OCI-LY7 (cell line): ENCODE measurements at regions not wholly inside any gene's neighbourhood (a gene's known extent, or its start where the extent isn't known, plus 50 kb on each side); places are given as distances from the start of the nearest gene placed in this dataset.

Experiments
- BruUV-seq: library from RNA; stranded (reverse); fragments of 400-500 nt; replicated peaks from 2 replicates; lab custom pipeline; 2021; lab: Mats Ljungman, UMichigan
- CTCF ChIA-PET: fragments of 300-600 bp; sonication (Branson Sonifier 250); formaldehyde crosslinking; loops from one replicate; lab custom pipeline; 2022; ENCODE audit warnings: antibody characterized with exemption; ENCODE audit not compliant: unreplicated experiment; lab: Charles Lee
- POLR2A ChIA-PET: fragments of 300-600 bp; sonication (Branson Sonifier 250); formaldehyde crosslinking; loops from one replicate; lab custom pipeline; 2022; ENCODE audit warnings: antibody characterized with exemption; lab: Charles Lee
- DNase-seq: peaks from one replicate; pipeline ENCODE4 v3.0.0-alpha.2; 2015; ENCODE audit warnings: low spot score
- H2AFZ ChIP-seq: fragments of 200-600 bp; sonication (generic), shearing (Covaris generic); 2 replicates; pipeline ENCODE4 v1.6.1; 2014; ENCODE audit warnings: mild to moderate bottlenecking, antibody characterized with exemption, low read length, moderate library complexity
- H3K27ac ChIP-seq: fragments of 200-600 bp; sonication (generic); 2 replicates; pipeline ENCODE4 v1.5.1; 2014; ENCODE audit warnings: mixed run types, low read depth, mild to moderate bottlenecking, moderate library complexity, low read length, inconsistent platforms; ENCODE audit not compliant: poor library complexity, severe bottlenecking
- H3K36me3 ChIP-seq: fragments of 200-600 bp; sonication (generic); 2 replicates; pipeline ENCODE4 v1.6.1; 2014; ENCODE audit warnings: mild to moderate bottlenecking, antibody characterized with exemption, low read length, moderate library complexity, mixed read lengths; ENCODE audit not compliant: insufficient read depth
- H3K4me1 ChIP-seq: fragments of 200-600 bp; sonication (generic); 2 replicates; pipeline ENCODE4 v1.5.1; 2014; ENCODE audit warnings: mild to moderate bottlenecking, low read length; ENCODE audit not compliant: insufficient read depth, poor library complexity, severe bottlenecking
- H3K4me2 ChIP-seq: fragments of 200-600 bp; sonication (generic); 2 replicates; pipeline ENCODE4 v1.6.1; 2014; ENCODE audit warnings: mild to moderate bottlenecking, low read length
- H3K4me3 ChIP-seq: fragments of 200-600 bp; sonication (generic); 2 replicates; pipeline ENCODE4 v1.5.1; 2014; ENCODE audit warnings: mild to moderate bottlenecking, low read depth, low read length; ENCODE audit not compliant: poor library complexity, severe bottlenecking
- H3K79me2 ChIP-seq: fragments of 200-600 bp; sonication (generic); 2 replicates; pipeline ENCODE4 v1.6.1; 2016; ENCODE audit warnings: low read depth, mild to moderate bottlenecking, low read length, moderate library complexity, mixed read lengths; ENCODE audit not compliant: insufficient read depth
- H3K9me2 ChIP-seq: fragments of 200-600 bp; sonication (generic); 2 replicates; pipeline ENCODE4 v1.6.1; 2016; ENCODE audit warnings: mild to moderate bottlenecking, low read length, mixed read lengths; ENCODE audit not compliant: insufficient read depth
- H3K9me3 ChIP-seq: fragments of 200-600 bp; sonication (generic); 2 replicates; pipeline ENCODE4 v1.6.1; 2014; ENCODE audit warnings: mild to moderate bottlenecking, mixed run types, low read length, mixed read lengths
- H4K20me1 ChIP-seq: fragments of 200-600 bp; sonication (generic); 2 replicates; pipeline ENCODE4 v1.6.1; 2014; ENCODE audit warnings: mild to moderate bottlenecking, antibody characterized with exemption, low read length, moderate library complexity, mixed read lengths; ENCODE audit not compliant: insufficient read depth
- EZH2phosphoT487 ChIP-seq: fragments of 200-600 bp; sonication (generic); IDR thresholded peaks from 2 replicates; pipeline ENCODE4 v1.6.1; 2018; ENCODE audit warnings: low read depth, borderline replicate concordance, mild to moderate bottlenecking, mixed run types, antibody characterized with exemption, low read length, moderate library complexity, mixed read lengths
- intact Hi-C: fragments of 100-400 bp; cut with micrococcal nuclease; formaldehyde crosslinking; loops from one replicate; pipeline ENCODE4 v1.10.0; 2022; ENCODE audit not compliant: unreplicated experiment
- TF ChIP-seq, protein P1 (sequence below): fragments of 200-600 bp; sonication (generic); conservative IDR thresholded peaks from 2 replicates; pipeline ENCODE4 v1.5.1; 2014; ENCODE audit warnings: mild to moderate bottlenecking, antibody characterized with exemption, low read length, moderate library complexity, mixed read lengths

DNA sequence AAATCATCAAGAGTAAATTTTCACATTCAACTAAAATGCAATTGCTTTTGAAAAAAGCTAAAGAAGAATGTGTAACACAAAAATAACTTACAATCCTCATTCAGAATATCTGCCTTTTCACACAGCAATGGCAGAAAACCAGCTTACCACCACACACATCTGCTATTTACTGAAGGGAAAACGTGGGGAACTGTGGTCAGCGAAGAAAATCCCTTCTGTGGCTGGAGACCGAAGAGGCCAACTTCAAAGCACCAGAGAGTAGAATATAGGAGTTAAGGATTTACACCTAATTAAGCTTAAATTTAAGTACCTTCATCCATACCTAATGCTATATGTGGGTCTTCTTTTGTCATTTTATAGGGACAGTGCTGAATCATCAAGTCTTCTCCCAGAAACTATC, 339.6 kb downstream of the DEPDC1B start:
- Histone ChIP-seq H3K79me2 (no peaks in the 10 kb centered on the region), H3K9me3 (no peaks in the 10 kb centered on the region), H3K4me2 (no peak overlapping the region), H2AFZ (no peak overlapping the region), H3K27ac (no peak overlapping the region), H4K20me1 (no peaks in the 10 kb centered on the region), H3K4me1 (no peaks in the 10 kb centered on the region), H3K9me2 (no peaks in the 10 kb centered on the region), H3K36me3 (no peaks in the 10 kb centered on the region), H3K4me3 (no peak overlapping the region)
- intact Hi-C loops = no loop called here
- ChIA-PET POLR2A (interaction anchor here (1.7 kb wide), 1 partner anchor 11 kb away, joined by 4 read pairs; no protein-coding TSS in a partner anchor), CTCF (no interaction called here)
- BruUV-seq = no TSS peak
- DNase-seq = no peak
- TF ChIP-seq, protein P1, sequence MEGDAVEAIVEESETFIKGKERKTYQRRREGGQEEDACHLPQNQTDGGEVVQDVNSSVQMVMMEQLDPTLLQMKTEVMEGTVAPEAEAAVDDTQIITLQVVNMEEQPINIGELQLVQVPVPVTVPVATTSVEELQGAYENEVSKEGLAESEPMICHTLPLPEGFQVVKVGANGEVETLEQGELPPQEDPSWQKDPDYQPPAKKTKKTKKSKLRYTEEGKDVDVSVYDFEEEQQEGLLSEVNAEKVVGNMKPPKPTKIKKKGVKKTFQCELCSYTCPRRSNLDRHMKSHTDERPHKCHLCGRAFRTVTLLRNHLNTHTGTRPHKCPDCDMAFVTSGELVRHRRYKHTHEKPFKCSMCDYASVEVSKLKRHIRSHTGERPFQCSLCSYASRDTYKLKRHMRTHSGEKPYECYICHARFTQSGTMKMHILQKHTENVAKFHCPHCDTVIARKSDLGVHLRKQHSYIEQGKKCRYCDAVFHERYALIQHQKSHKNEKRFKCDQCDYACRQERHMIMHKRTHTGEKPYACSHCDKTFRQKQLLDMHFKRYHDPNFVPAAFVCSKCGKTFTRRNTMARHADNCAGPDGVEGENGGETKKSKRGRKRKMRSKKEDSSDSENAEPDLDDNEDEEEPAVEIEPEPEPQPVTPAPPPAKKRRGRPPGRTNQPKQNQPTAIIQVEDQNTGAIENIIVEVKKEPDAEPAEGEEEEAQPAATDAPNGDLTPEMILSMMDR = no peak
- no peak for TF ChIP-seq EZH2phosphoT487

DNA sequence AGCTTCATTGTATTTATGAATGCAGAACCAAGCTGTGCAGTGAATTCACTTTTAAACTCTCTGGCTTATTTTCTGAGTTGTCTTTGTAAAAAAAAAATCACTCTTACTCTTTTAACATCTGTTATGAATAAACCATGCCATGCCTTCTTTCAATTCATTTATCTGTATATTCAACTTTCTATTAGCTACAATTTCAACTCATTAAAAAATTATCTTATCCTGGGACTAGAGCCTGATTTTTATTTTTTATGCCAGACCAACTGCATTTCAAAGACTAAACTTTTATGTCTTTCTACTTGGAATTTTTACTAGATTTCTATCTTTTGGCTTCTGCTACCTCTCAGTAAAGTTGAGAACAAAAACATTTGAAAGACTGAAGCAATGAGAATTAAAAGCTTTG, 342.7 kb downstream of the DEPDC1B start:
- Histone ChIP-seq H3K9me3 (no peaks in the 10 kb centered on the region), H3K36me3 (no peaks in the 10 kb centered on the region), H2AFZ (no peak overlapping the region), H3K4me1 (no peaks in the 10 kb centered on the region), H3K79me2 (no peaks in the 10 kb centered on the region), H3K9me2 (no peaks in the 10 kb centered on the region), H3K4me2 (no peak overlapping the region), H3K4me3 (no peak overlapping the region), H3K27ac (no peak overlapping the region), H4K20me1 (no peaks in the 10 kb centered on the region)
- ChIA-PET POLR2A (interaction anchor here (0.7 to 0.9 kb wide), 2 partner anchors 11 to 373 kb away, joined by 3 read pairs; no protein-coding TSS in a partner anchor), CTCF (no interaction called here)
- intact Hi-C loops = no loop called here
- DNase-seq = no peak
- BruUV-seq = no TSS peak
- TF ChIP-seq EZH2phosphoT487 = no peak
- TF ChIP-seq, protein P1 = no peak

DNA sequence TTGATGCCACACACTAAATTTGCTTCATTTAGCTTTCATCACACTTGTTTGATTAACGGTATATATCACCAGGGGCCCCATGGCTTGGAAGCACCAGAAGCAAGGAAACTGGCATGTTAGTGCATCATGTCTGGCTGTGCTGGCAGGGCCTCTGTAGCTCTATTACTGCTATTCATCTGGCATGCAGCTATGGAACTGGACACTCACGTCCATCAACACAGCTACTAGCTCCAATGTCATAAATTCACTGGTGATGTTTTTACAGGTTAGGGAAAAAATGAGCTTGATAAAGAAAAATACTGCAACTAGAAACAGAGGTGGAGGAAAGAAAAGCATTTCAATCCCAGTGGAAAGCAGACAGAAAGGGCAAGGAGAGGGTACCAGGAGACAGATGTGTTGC, 343.2 kb downstream of the DEPDC1B start:
- Histone ChIP-seq H2AFZ (no peak overlapping the region), H3K4me2 (no peak overlapping the region), H3K27ac (no peak overlapping the region), H3K4me1 (no peaks in the 10 kb centered on the region), H3K36me3 (no peaks in the 10 kb centered on the region), H3K79me2 (no peaks in the 10 kb centered on the region), H3K9me2 (no peaks in the 10 kb centered on the region), H4K20me1 (no peaks in the 10 kb centered on the region), H3K9me3 (no peaks in the 10 kb centered on the region), H3K4me3 (no peak overlapping the region)
- DNase-seq = no peak
- no TSS peak for BruUV-seq
- intact Hi-C loops = no loop called here
- no peak for TF ChIP-seq EZH2phosphoT487
- TF ChIP-seq, protein P1 = no peak
- ChIA-PET CTCF (no interaction called here), POLR2A (interaction anchor here (0.7 to 0.9 kb wide), 2 partner anchors 10 to 1259 kb away, joined by 3 read pairs; no protein-coding TSS in a partner anchor)
